ENCODE measurements at regions not wholly inside any gene's neighbourhood (a gene's known extent, or its start where the extent isn't known, plus 50 kb on each side); places are given as distances from the start of the nearest gene placed in this dataset.

- DNase-seq (ENCODE audit: low read depth, low spot score): no peak
These were observed 445.7 kb upstream of the MAF start for GRCh38 chr16:80046261-80046660.

GRCh38 chr16:80045861-80046260 lies 445.3 kb upstream of the MAF start:
- DNase-seq (ENCODE audit: low read depth, low spot score): no peak

DNA sequence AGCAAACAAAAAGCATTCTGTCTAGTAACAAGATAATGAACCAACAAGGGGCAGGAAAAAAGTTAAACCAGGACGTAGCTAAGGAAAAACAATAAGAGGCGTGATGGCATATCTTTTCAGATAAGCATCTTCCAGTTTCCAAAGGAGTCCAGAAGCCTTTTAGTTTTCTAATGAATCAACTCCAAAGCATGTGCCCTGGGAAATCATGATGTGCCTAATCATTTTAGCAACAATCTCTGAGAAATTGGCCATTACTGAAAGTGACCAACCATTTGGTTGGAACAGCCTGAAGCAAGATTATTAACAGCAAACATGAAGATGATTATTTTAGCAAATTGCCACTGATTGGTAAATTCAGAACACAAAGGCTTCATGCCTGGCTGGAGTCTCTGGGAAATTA lies 440.9 kb upstream of the MAF start:
- no peak for DNase-seq (ENCODE audit: low read depth, low spot score)

- DNase-seq (ENCODE audit: low read depth, low spot score): no peak
These were observed 440.3 kb upstream of the MAF start for GRCh38 chr16:80040814-80041213.

- DNase-seq (ENCODE audit: low read depth, low spot score): no peak
These were observed 439.9 kb upstream of the MAF start for GRCh38 chr16:80040413-80040812.

GRCh38 chr16:80039777-80040176 lies 439.2 kb upstream of the MAF start:
- DNase-seq (ENCODE audit: low read depth, low spot score): no peak

DNA sequence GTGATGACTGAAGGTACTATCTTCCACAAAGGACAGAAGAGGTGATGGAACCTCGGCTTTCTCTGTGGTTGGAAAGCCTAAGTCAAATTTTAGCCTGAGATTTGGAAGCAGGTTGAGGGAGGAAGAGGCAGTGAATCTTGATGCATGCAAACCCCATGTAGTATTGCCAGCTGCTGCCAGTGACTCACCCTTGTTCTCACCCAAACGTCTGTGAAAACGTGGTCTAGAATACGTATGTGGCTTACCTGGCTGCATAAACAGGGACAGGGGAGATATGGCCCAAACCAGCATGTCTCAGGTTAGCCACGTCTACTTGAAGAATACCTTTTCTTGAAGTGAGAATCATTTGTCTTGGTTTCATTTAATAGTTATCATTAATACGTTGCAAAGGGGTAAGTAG lies 438.0 kb upstream of the MAF start:
- no peak for DNase-seq (ENCODE audit: low read depth, low spot score)

GRCh38 chr16:80034948-80035663 lies 434.6 kb upstream of the MAF start:
- no peak for DNase-seq (ENCODE audit: low read depth, low spot score)

GRCh38 chr16:80034469-80034826 lies 433.9 kb upstream of the MAF start:
- no peak for DNase-seq (ENCODE audit: low read depth, low spot score)

DNA sequence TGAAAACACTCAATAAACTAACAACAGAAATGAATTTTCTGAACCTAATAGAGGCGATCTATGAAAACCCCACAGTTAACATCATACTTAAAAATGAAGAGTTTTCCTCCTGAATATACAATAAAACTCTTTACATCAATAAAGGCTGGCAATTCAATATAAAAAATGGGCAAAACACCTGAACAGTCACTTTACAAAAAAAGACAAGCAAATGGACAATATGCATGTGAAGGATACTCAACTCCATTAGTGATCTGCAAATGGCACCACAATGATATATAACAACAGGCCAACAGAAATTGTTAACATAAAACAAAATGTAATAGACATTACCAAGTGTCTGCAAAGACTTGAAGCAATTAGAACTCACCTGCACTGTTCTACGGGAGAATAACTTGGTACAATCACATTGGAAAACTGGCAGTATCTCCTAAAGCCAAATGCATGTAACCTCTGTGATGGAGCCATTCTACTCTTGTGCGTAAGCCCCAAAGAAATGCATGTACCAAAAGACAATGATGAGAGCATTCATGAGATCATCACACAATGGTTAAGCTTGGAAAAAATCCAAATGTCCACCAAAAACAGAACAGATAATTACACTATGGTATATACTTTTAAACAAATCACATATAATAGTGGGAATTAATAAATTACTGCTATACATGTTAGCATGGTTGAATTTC lies 433.4 kb upstream of the MAF start:
- no peak for DNase-seq (ENCODE audit: low read depth, low spot score)

DNA sequence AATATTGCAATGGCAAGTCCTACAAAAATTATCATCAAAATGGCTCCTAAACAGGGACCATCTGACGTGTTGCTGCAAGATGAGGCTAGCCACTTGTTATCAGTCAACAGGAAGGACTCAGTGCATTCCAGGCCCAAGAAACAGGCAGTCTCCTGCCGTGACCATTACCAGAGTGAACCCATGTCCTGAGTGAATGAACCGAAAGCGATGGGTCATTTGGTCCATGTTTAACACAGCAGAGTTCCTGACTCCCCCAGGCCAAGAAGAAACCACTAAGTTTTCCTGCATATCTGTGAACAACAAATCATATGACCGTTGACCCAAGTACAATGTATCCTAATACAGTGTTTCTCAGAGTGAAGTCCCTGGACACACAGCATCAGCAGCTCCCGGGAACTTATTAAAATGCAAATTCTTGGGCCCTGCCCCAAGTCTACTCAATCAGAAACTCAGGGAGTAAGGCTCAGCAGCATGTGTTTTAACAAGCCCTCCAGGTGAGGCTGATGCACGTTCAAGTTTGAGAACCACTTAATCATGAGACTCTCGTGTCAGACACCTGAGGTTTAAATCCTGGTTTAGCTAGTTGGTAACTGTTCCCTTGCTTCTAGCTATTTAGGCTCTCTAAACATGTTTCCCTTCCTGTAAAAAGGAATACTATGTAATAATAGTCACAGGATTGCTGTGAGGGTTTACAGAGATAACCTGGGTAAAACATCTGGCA lies 429.4 kb upstream of the MAF start:
- DNase-seq (ENCODE audit: low read depth, low spot score): no peak

DNA sequence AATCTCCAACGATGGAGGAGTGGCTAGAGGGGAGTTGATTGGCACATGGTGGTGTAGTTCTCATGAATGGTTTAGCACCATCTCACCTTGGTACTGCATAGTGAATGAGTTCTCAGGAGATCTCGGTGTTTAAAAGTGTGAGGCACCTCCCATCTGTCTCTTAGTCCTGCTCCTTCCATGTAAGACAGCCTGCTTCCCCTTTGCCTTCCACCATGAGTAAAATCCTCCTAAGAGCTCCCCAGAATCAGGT lies 428.8 kb upstream of the MAF start:
- DNase-seq (ENCODE audit: low read depth, low spot score): no peak

- DNase-seq (ENCODE audit: low read depth, low spot score): no peak
These were observed 428.2 kb upstream of the MAF start for GRCh38 chr16:80028581-80029380.

GRCh38 chr16:80027007-80027965 lies 426.7 kb upstream of the MAF start:
- DNase-seq (ENCODE audit: low read depth, low spot score): peak; percentile 80

GRCh38 chr16:80025236-80025635 lies 424.7 kb upstream of the MAF start:
- DNase-seq (ENCODE audit: low read depth, low spot score): no peak

DNA sequence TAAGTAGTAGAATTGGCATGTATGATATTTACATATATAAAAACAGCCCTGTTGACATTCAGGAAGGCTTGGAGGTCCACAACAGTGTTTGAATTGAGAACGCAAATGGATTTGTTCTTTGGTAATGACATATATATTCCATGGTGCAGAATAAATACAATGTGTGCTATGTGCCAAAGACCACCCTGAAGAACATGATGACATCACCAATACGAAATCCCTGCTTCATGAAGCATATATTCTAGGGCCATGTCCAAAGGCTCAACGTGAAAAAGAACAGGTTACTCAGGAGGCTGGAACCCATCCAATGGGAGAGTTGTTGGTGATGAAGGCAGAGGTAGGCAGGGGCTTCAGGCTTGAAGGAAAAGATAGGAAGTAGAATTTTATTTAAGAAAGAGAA lies 423.9 kb upstream of the MAF start:
- DNase-seq (ENCODE audit: low read depth, low spot score): no peak

GRCh38 chr16:80023865-80024264 lies 423.3 kb upstream of the MAF start:
- peak; percentile 27 for DNase-seq (ENCODE audit: low read depth, low spot score)

DNA sequence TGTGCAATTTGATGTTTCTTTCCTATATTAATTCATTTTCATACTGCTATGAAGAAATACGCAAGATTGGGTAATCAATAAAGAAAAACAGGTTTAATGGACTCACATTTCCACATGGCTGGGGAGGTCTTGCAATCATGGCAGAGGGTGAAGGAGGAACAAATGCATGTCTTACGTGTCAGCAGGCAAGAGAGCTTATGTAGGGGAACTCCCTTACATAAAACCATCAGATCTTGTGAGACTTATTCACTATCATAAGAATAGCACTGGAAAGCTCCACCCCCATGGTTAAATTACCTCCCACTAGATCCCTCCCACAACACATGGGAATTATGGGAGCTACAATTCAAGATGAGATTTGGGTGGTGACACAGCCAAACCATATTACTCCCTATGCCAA lies 418.9 kb upstream of the MAF start:
- no peak for DNase-seq (ENCODE audit: low read depth, low spot score)

- no peak for DNase-seq (ENCODE audit: low read depth, low spot score)
These were observed 417.9 kb upstream of the MAF start for GRCh38 chr16:80018466-80018865.

DNA sequence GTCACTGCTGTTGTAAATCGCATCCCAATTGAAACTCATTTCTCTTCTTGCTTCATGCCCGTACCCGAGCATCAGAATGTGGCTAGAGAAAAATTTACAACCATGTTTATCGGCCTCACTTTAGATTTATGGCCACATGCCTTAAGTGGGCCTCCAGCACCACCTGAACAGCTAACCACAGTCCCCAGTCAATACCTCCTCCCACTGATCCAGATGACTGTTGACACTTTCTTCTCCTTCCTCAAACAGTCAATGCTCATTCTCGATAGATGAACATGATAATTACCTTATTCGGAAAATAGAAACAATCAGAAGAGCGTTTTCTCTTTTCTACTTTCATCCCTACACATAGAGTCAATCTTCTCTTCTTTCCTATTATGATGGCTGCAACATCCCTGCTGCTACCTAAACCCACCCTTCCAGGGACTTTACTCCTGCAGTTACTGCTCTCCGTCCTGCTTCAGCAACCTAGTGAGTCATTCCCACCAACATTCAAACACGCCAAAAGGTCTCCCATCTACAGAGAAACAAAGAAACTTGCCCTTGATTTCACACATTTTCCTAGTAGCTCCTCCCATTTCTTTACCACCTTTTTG lies 416.3 kb upstream of the MAF start:
- DNase-seq (ENCODE audit: low read depth, low spot score): no peak

DNA sequence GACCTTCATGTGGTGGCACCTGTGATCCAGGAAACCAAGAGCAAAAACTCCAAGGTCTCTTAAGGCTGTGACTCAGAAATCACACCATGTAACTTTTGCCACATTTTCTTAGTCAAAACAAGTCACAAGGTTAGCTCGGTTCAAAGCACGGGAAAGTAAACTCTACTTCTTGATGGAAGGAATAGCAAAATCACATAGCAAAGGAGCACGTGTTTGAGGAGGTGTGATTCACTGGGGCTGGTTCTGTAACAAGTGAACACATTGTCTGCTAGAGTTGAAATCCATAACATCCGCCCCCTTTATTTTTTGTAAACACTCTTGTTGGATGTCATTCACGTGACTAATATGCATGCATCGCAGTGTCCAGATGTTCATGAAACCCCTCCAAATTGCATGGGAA lies 415.0 kb upstream of the MAF start:
- DNase-seq (ENCODE audit: low read depth, low spot score): no peak

Data from brain pericyte (primary cell).